ENCODE measurements at regions not wholly inside any gene's neighbourhood (a gene's known extent, or its start where the extent isn't known, plus 50 kb on each side); places are given as distances from the start of the nearest gene placed in this dataset.

DNA sequence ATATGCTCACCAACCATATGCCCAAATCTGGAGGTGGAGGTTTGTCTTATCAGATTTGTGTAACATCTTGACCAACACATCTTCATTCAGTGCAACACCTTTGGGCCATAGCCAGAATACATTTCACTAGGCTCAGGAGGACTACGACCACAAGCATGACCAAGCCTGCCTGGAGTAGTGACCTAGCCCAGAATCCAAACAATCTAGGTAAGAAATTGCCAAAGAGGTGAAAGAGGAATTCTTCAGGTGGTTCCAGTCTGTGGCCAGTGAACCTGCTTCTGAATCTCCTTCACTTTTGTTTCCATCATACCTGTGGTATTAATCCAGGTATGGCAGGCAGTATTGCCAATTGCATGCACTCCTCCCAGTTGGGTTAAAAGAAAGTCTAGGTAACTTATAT, 112.8 kb upstream of the RAB18 start:
- no peak overlapping the region for H3K27ac ChIP-seq (ENCODE audit: extremely low read depth, low read depth, low read length)
- H3K4me3 ChIP-seq (ENCODE audit: low read depth, low read length), result no peak overlapping the region
- no peaks in the 10 kb centered on the region for H3K36me3 ChIP-seq (ENCODE audit: control insufficient read depth in 2 of 2, insufficient read depth in 1 of 2, low read length in 2 of 2)
- no peaks in the 10 kb centered on the region for H3K4me1 ChIP-seq (ENCODE audit: control insufficient read depth, insufficient read depth, low read length)
- ChIA-PET CTCF (no interaction called here), POLR2A (no interaction called here)
- TF ChIP-seq KLF1 (tag by site-specific recombination; IDR thresholded peaks at IDR 0.05), result no peak
- no peaks in the 10 kb centered on the region for H3K9me3 ChIP-seq (ENCODE audit: control insufficient read depth, insufficient read depth, low read depth, low read length)

DNA sequence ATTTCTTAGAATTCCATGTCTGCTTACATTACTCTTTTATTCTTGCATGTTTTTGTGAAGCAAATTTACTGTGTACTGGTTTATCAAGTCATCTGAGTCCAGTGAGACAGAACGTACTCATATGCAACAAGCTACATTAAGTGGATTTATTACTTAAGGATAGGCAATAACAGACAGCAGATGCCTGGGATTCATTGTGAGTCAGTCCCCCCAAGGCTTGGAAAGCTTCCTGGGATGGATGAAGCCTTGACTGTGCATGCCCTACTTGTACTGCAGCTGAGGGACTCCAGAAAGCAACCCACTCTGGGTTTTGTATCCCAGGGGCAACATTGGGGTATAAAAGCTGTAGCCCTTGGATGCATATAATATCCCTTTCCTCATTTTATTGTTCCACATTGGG, 113.4 kb upstream of the RAB18 start:
- ChIA-PET CTCF (interaction anchor here (0.6 kb wide), 1 partner anchor 31 kb away, joined by 3 read pairs; no protein-coding TSS in a partner anchor), POLR2A (no interaction called here)
- Histone ChIP-seq H3K27ac (ENCODE audit: extremely low read depth, low read depth, low read length) (no peak overlapping the region), H3K4me1 (ENCODE audit: control insufficient read depth, insufficient read depth, low read length) (no peaks in the 10 kb centered on the region), H3K9me3 (ENCODE audit: control insufficient read depth, insufficient read depth, low read depth, low read length) (no peaks in the 10 kb centered on the region), H3K4me3 (ENCODE audit: low read depth, low read length) (no peak overlapping the region), H3K36me3 (ENCODE audit: control insufficient read depth in 2 of 2, insufficient read depth in 1 of 2, low read length in 2 of 2) (no peaks in the 10 kb centered on the region)
- no peak for TF ChIP-seq ZFHX2 (tag by site-specific recombination; conservative IDR thresholded peaks at IDR 0.05)

DNA sequence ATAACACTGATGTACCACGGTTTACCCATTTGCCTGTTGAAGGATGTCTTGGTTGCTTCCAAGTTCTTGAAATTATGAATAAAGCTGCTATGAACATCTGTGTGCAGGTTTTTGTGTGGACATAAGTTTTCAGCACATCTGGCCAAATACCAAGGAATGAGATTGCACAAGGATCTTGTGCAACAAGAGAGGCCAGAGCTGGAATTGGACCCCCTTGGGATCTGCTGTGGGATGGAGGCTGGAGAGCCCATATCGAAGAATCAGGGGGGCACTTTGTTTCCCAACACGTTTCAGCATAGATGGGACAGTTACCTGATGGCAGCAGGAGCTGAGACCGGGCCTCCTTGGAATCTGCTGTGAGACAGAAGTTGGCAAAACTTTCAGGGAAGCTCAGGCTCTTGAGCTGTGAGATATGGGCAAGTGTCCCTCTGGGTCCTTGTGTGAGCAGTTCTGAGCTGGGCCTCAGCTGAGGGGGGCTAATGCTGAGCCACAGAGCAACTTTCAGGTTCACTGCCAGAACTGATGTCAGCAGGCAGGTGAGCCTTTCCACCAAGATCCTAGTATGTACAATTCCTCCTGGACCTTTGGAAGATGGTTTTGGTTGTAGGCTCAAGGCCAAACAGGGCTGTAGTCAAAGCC, 115.2 kb upstream of the RAB18 start:
- Histone ChIP-seq H3K36me3 (ENCODE audit: control insufficient read depth in 2 of 2, insufficient read depth in 1 of 2, low read length in 2 of 2) (no peaks in the 10 kb centered on the region), H3K4me1 (ENCODE audit: control insufficient read depth, insufficient read depth, low read length) (0 out of 2 replicates have a peak, but pooled peaks cover 2% of the 10 kb centered on the region), H3K27ac (ENCODE audit: extremely low read depth, low read depth, low read length) (no peak overlapping the region), H3K4me3 (ENCODE audit: low read depth, low read length) (no peak overlapping the region), H3K9me3 (ENCODE audit: control insufficient read depth, insufficient read depth, low read depth, low read length) (no peaks in the 10 kb centered on the region)
- ChIA-PET CTCF (interaction anchor here (0.7 kb wide), 1 partner anchor 43 kb away, joined by 3 read pairs; no protein-coding TSS in a partner anchor), POLR2A (no interaction called here)
- no peak for TF ChIP-seq GFI1B (tag by site-specific recombination; IDR thresholded peaks at IDR 0.05)
- TF ChIP-seq ZNF23 (tag by site-specific recombination; IDR thresholded peaks at IDR 0.05; ENCODE audit: borderline replicate concordance), result no peak
- no peak for TF ChIP-seq ZBTB21 (tag by site-specific recombination; IDR thresholded peaks at IDR 0.05)
- TF ChIP-seq SP7 (tag by site-specific recombination; IDR thresholded peaks at IDR 0.05), result no peak
- no peak for TF ChIP-seq ZNF837 (tag by site-specific recombination; IDR thresholded peaks at IDR 0.05)
- no peak for TF ChIP-seq ZNF341 (tag by site-specific recombination; IDR thresholded peaks at IDR 0.05; ENCODE audit: low read depth)
- TF ChIP-seq ZNF677 (tag by site-specific recombination; IDR thresholded peaks at IDR 0.05), result no peak

DNA sequence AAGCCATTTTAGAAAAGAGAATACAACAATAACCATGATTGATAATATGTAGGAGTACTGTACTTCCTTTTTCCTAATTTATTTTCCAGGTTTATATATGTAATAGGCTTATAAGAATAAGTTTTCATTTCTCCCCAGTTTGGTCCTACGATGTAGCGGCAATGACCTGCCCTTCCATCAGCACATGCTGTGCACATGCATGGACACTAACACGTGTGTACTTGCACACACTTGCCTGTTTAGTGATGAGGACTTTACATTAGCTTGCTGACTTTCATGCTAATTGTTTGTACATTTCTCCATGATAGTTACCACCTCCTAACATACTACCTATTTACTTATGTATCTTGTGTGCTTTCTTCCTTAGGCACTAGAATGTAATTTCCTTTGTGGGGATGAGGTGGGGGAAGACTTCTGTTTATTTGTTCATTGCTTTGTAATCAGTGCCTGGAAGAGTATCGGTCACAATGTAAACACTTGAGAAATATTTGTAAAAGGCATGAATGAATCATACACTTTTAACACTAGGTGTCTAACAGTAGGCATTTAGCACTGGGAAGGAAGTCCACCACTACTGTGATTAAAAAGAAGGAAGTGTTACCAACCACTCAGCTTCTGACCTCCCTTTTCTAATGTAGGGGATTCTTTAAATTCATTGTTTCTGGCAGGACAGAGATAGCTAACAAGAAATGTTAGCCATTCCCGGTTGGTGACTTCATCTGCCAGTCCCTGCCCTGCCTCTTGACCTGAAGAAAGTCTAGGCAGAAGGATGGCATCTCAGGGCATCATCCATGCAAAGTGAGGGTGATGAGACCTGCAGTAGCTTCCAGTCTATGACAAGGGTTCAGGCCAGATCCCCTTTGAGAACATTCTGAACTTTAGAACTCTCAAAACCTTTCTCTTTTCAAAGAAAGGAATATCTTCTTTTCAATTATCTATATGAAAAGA, 120.2 kb upstream of the RAB18 start:
- Histone ChIP-seq H3K36me3 (ENCODE audit: control insufficient read depth in 2 of 2, insufficient read depth in 1 of 2, low read length in 2 of 2) (no peaks in the 10 kb centered on the region), H3K27ac (ENCODE audit: extremely low read depth, low read depth, low read length) (no peak overlapping the region), H3K9me3 (ENCODE audit: control insufficient read depth, insufficient read depth, low read depth, low read length) (no peaks in the 10 kb centered on the region), H3K4me1 (ENCODE audit: control insufficient read depth, insufficient read depth, low read length) (0 out of 2 replicates have a peak, but pooled peaks cover 5% of the 10 kb centered on the region), H3K4me3 (ENCODE audit: low read depth, low read length) (no peak overlapping the region)
- POLR2A ChIA-PET, result no interaction called here
- CTCF ChIA-PET, result no interaction called here
- peak; percentile 33; the same call in 1 of the 2 replicates for TF ChIP-seq MZF1 (tag by site-specific recombination; IDR thresholded peaks at IDR 0.05; ENCODE audit: borderline replicate concordance)
- no peak for TF ChIP-seq ZFP41 (tag by site-specific recombination; IDR thresholded peaks at IDR 0.05; ENCODE audit: borderline replicate concordance)
- no peak for TF ChIP-seq ZNF133 (tag by site-specific recombination; IDR thresholded peaks at IDR 0.05)
- peak; percentile 60; the same call in 1 of the 2 replicates for TF ChIP-seq BCL11A (tag by site-specific recombination; IDR thresholded peaks at IDR 0.05; ENCODE audit: low read depth)
- TF ChIP-seq OSR2 (tag by site-specific recombination; IDR thresholded peaks at IDR 0.05), result peak; percentile 86
- TF ChIP-seq, protein P1, sequence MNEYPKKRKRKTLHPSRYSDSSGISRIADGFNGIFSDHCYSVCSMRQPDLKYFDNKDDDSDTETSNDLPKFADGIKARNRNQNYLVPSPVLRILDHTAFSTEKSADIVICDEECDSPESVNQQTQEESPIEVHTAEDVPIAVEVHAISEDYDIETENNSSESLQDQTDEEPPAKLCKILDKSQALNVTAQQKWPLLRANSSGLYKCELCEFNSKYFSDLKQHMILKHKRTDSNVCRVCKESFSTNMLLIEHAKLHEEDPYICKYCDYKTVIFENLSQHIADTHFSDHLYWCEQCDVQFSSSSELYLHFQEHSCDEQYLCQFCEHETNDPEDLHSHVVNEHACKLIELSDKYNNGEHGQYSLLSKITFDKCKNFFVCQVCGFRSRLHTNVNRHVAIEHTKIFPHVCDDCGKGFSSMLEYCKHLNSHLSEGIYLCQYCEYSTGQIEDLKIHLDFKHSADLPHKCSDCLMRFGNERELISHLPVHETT (tag by site-specific recombination; IDR thresholded peaks at IDR 0.05), result peak; percentile 43; the same call in 1 of the 2 replicates
- no peak for TF ChIP-seq ZNF2 (tag by site-specific recombination; IDR thresholded peaks at IDR 0.05)
- no peak for TF ChIP-seq ZNF701 (tag by site-specific recombination; IDR thresholded peaks at IDR 0.05)
- TF ChIP-seq KLF16 (tag by site-specific recombination; IDR thresholded peaks at IDR 0.05), result no peak
- no peak for TF ChIP-seq ZNF660 (tag by site-specific recombination; IDR thresholded peaks at IDR 0.05)
- peak; percentile 63; the same call in 1 of the 2 replicates for TF ChIP-seq ZNF24 (tag by site-specific recombination; IDR thresholded peaks at IDR 0.05)
- TF ChIP-seq, protein P2, sequence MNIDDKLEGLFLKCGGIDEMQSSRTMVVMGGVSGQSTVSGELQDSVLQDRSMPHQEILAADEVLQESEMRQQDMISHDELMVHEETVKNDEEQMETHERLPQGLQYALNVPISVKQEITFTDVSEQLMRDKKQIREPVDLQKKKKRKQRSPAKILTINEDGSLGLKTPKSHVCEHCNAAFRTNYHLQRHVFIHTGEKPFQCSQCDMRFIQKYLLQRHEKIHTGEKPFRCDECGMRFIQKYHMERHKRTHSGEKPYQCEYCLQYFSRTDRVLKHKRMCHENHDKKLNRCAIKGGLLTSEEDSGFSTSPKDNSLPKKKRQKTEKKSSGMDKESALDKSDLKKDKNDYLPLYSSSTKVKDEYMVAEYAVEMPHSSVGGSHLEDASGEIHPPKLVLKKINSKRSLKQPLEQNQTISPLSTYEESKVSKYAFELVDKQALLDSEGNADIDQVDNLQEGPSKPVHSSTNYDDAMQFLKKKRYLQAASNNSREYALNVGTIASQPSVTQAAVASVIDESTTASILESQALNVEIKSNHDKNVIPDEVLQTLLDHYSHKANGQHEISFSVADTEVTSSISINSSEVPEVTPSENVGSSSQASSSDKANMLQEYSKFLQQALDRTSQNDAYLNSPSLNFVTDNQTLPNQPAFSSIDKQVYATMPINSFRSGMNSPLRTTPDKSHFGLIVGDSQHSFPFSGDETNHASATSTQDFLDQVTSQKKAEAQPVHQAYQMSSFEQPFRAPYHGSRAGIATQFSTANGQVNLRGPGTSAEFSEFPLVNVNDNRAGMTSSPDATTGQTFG (tag by site-specific recombination; IDR thresholded peaks at IDR 0.05; ENCODE audit: borderline replicate concordance), result no peak
- TF ChIP-seq ZNF707 (tag by site-specific recombination; IDR thresholded peaks at IDR 0.05), result no peak
- no peak for TF ChIP-seq ZNF391 (tag by site-specific recombination; IDR thresholded peaks at IDR 0.05; ENCODE audit: borderline replicate concordance, low read depth)

Measured in HEK293 (cell line).